Gastroesophageal sphincter (tissue), 4 donors: ENCODE measurements at regions not wholly inside any gene's neighbourhood (a gene's known extent, or its start where the extent isn't known, plus 50 kb on each side); places are given as distances from the start of the nearest gene placed in this dataset.

Experiments used
- ATAC-seq: fragments of 150-250 bp; one replicate; pipeline ENCODE4 v1.9.1; 2016; ENCODE audit warnings: mild to moderate bottlenecking, moderate library complexity
- H3K27ac ChIP-seq, 4 donors: fragments of 200-600 bp; sonication (generic) in 3 of 4; 1 replicate in 3 of 4; 2 replicates in 1 of 4; pipeline ENCODE4 v1.5.1; 2016 to 2019
- H3K27me3 ChIP-seq: fragments of 200-600 bp; sonication (generic); one replicate; pipeline ENCODE4 v1.5.1; 2019
- H3K36me3 ChIP-seq, 2 donors: fragments of 200-600 bp; sonication (generic); one replicate each; pipeline ENCODE4 v1.5.1; 2019; ENCODE audit warnings: control low read depth in 1 of 2
- H3K4me1 ChIP-seq, 3 donors: fragments of 200-600 bp; sonication (generic); 1 replicate in 2 of 3; 2 replicates in 1 of 3; pipeline ENCODE4 v1.5.1; 2016 to 2019; ENCODE audit warnings: control low read depth in 2 of 3
- H3K4me3 ChIP-seq, 2 donors: fragments of 200-600 bp; sonication (generic); one replicate each; pipeline ENCODE4 v1.5.1; 2019; ENCODE audit warnings: mild to moderate bottlenecking in 1 of 2, moderate library complexity in 1 of 2
- H3K9me3 ChIP-seq, 3 donors: fragments of 200-600 bp; sonication (generic); one replicate each; pipeline ENCODE4 v1.5.1; 2017 to 2019; ENCODE audit warnings: control low read depth in 2 of 3
- EP300 ChIP-seq: sonication (generic); formaldehyde crosslinking; IDR thresholded peaks from one replicate; pipeline ENCODE4 v1.6.1; 2017; ENCODE audit warnings: antibody characterized with exemption, mild to moderate bottlenecking
- POLR2A ChIP-seq, 2 donors: fragments of 450-650 bp; IDR thresholded peaks; one replicate each; pipeline ENCODE4 v1.6.1; 2017; ENCODE audit warnings: antibody characterized with exemption in 2 of 2, mild to moderate bottlenecking in 2 of 2, moderate library complexity in 1 of 2
- POLR2AphosphoS5 ChIP-seq: sonication (generic); formaldehyde crosslinking; IDR thresholded peaks from one replicate; pipeline ENCODE4 v1.6.1; 2017; ENCODE audit warnings: antibody characterized with exemption
- WGBS, 2 donors: methylation state at CpG; one replicate each; pipeline ENCODE4 v1.1.5; 2018; ENCODE audit warnings: low coverage in 1 of 2; 5-methylcytosine and 5-hydroxymethylcytosine counted together
- TF ChIP-seq, protein P1 (sequence below), 4 experiments: fragments of 200-600 bp in 2 of 4; fragments of 450-650 bp in 2 of 4; sonication (generic) in 1 of 4; IDR thresholded peaks; one replicate each; pipeline ENCODE4 v1.5.1; 2017 to 2019; ENCODE audit warnings: antibody characterized with exemption in 4 of 4, mild to moderate bottlenecking in 2 of 4, moderate library complexity in 2 of 4

DNA sequence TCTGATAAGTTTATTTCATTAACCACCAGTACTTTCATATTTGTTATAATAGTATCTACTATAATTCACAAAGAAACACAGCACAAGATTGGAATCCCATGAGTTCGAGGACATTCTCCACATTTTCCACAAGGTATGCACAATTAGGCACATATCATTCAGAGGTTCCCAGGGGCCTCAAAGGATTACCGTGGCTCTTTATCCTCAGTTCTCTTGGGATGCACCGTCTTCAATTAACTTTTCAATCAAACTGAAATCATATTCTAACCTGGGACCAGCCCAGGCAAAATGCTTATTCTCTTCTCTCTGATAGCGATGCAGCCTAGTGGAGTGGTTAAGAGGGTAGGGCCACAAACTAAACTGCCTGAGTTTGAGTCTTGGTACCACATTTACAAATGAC, 242.6 kb upstream of the RASGEF1B start:
- Histone ChIP-seq H3K27ac (no peak overlapping the region), H3K9me3 (no peaks in the 10 kb centered on the region), H3K4me1 (no peaks in the 10 kb centered on the region), H3K36me3 (no peaks in the 10 kb centered on the region), H3K4me3 (no peak overlapping the region), H3K27me3 (peaks cover 14% of the 10 kb centered on the region)
- 82 to 83% methylated on average over 2 to 3 of the region's 4 CpGs for WGBS, 2 donors
- no peak for TF ChIP-seq EP300
- no peak for TF ChIP-seq POLR2A (IDR thresholded peaks at IDR 0.05)
- TF ChIP-seq, protein P1, sequence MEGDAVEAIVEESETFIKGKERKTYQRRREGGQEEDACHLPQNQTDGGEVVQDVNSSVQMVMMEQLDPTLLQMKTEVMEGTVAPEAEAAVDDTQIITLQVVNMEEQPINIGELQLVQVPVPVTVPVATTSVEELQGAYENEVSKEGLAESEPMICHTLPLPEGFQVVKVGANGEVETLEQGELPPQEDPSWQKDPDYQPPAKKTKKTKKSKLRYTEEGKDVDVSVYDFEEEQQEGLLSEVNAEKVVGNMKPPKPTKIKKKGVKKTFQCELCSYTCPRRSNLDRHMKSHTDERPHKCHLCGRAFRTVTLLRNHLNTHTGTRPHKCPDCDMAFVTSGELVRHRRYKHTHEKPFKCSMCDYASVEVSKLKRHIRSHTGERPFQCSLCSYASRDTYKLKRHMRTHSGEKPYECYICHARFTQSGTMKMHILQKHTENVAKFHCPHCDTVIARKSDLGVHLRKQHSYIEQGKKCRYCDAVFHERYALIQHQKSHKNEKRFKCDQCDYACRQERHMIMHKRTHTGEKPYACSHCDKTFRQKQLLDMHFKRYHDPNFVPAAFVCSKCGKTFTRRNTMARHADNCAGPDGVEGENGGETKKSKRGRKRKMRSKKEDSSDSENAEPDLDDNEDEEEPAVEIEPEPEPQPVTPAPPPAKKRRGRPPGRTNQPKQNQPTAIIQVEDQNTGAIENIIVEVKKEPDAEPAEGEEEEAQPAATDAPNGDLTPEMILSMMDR (IDR thresholded peaks at IDR 0.05), result no peak
- TF ChIP-seq POLR2AphosphoS5, result no peak
- no peak for ATAC-seq

DNA sequence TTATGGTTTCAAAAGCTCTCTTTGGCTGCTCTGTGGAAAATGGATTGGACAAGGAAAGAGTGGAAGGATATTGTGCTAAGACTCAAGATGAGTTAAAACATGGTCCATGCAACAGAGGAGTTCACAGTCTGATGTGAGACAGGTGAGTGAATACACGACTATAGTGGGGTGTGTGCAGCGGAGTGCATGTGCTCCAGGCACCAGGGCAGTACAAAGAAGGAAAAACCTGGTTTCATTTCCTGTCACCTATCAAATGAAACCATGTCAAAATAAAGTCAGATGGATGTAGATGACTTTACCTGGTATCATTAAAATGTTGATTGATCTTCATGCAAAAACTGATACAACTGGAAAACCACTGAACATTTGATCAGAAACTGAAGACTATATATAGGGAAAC, 241.0 kb upstream of the RASGEF1B start:
- H3K4me3 ChIP-seq, result no peak overlapping the region
- no peaks in the 10 kb centered on the region for H3K36me3 ChIP-seq
- WGBS, 2 donors, result 81% methylated on average over 2 of the region's 2 CpGs
- no peak overlapping the region for H3K27ac ChIP-seq
- no peak for ATAC-seq
- TF ChIP-seq POLR2AphosphoS5 (no peak), POLR2A (IDR thresholded peaks at IDR 0.05) (no peak), EP300 (no peak)
- TF ChIP-seq, protein P1 (IDR thresholded peaks at IDR 0.05), result no peak
- no peaks in the 10 kb centered on the region for H3K9me3 ChIP-seq
- peaks cover 14% of the 10 kb centered on the region for H3K27me3 ChIP-seq
- H3K4me1 ChIP-seq, result no peaks in the 10 kb centered on the region

DNA sequence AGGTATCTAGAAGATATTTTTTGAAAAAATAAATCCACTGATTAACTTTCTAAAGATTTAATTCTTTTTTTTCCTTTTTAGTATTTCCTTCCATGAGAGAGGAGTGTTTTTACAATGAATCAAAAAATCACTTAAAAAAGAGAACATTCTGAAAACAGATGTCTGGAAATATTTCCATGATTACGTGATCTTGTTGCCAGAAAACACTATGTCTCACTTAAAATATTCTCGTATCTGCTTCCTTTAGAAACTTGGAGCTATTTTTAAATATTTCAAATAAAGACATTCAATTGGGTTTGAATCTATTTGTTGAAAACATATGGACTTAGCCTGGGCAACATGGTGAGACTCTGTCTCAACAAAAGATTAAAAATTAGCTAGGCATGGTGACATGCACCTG, 232.8 kb upstream of the RASGEF1B start:
- no peak overlapping the region for H3K4me3 ChIP-seq
- H3K4me1 ChIP-seq, result no peaks in the 10 kb centered on the region
- no peaks in the 10 kb centered on the region for H3K36me3 ChIP-seq
- no peaks in the 10 kb centered on the region for H3K27me3 ChIP-seq
- H3K9me3 ChIP-seq, result no peaks in the 10 kb centered on the region
- H3K27ac ChIP-seq, result no peak overlapping the region
- TF ChIP-seq POLR2AphosphoS5 (no peak), EP300 (no peak), POLR2A (IDR thresholded peaks at IDR 0.05) (no peak)
- TF ChIP-seq, protein P1 (IDR thresholded peaks at IDR 0.05), result no peak
- WGBS, 2 donors, result 32 to 65% methylated on average over 2 of the region's 2 CpGs
- ATAC-seq, result no peak

DNA sequence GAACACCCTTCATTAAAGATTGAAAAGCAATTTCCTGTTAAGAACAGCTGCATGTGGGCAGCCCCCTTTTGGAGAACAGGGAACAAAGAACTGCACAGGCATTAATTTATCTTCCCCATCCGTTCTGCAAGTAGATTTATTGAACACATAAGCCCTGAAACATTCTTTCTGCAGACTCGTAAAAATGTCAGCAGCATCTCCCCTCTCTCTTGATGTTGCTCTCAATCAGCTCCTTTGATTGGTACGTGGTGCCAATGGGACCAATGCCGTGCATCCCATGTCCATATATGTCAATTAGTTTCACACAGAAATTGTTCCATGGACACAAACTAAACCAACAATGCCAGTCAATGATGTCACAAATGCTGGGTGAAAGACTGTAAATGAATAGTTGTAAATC, 228.5 kb upstream of the RASGEF1B start:
- Histone ChIP-seq H3K4me1 (no peaks in the 10 kb centered on the region), H3K36me3 (no peaks in the 10 kb centered on the region), H3K4me3 (no peak overlapping the region), H3K9me3 (no peaks in the 10 kb centered on the region), H3K27ac (no peak overlapping the region), H3K27me3 (no peaks in the 10 kb centered on the region)
- no peak for ATAC-seq
- WGBS, 2 donors, result 57 to 75% methylated on average over 2 to 4 of the region's 4 CpGs
- TF ChIP-seq, protein P1 (IDR thresholded peaks at IDR 0.05), result no peak

DNA sequence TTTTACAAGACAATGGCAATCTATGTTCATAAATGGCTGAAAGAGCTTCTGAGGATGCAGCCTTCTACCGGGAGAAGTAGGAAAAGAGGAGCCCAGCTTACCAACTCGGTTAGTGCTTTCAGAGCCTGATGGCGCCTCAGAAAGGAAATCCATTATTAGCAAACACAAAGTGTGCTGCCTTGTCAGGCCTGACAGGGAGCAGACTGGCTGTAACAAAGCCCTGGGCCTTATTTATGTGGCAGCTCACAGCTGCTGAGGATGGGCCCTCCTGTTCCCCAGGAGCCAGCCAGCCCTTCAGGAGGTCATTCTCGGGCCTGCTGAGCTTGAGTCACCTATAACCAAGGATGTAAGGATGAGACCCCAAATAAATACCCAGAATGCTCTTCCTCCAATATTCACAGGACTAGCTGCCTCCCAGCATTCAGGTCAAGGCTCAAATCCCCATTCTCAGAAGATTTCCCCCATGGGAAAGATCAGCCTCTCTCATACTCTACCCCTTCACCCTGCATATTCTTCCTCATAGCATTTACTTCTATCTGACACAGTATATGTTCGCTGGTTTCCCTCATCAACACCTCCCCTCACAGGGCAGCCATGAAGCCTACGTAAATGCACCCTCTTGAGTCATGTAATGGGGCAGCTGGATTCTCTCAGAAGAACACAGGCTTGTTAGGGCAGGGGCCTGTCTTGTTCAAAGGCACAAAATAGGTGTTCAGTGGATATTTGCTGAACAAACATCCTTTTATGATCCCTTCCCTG, 227.0 kb upstream of the RASGEF1B start:
- no peaks in the 10 kb centered on the region for H3K9me3 ChIP-seq
- WGBS, 2 donors, result 81 to 89% methylated on average over 3 of the region's 6 CpGs
- ATAC-seq, result no peak
- H3K27ac ChIP-seq, result no peak overlapping the region
- no peaks in the 10 kb centered on the region for H3K27me3 ChIP-seq
- no peaks in the 10 kb centered on the region for H3K36me3 ChIP-seq
- no peak overlapping the region for H3K4me3 ChIP-seq
- TF ChIP-seq EP300 (no peak), POLR2AphosphoS5 (no peak), POLR2A (IDR thresholded peaks at IDR 0.05) (no peak)
- TF ChIP-seq, protein P1 (IDR thresholded peaks at IDR 0.05), result no peak
- no peaks in the 10 kb centered on the region for H3K4me1 ChIP-seq
